C4-2B (cell line): ENCODE measurements at regions not wholly inside any gene's neighbourhood (a gene's known extent, or its start where the extent isn't known, plus 50 kb on each side); places are given as distances from the start of the nearest gene placed in this dataset.

ENCODE experiments used
- ZFX ChIP-seq: fragments of 450-650 bp; IDR thresholded peaks from 2 replicates; pipeline ENCODE4 v1.6.1; 2017
- TF ChIP-seq, protein P1 (sequence below): fragments of 450-650 bp; conservative IDR thresholded peaks from 2 replicates; pipeline ENCODE4 v1.5.1; 2017; ENCODE audit warnings: mild to moderate bottlenecking

DNA sequence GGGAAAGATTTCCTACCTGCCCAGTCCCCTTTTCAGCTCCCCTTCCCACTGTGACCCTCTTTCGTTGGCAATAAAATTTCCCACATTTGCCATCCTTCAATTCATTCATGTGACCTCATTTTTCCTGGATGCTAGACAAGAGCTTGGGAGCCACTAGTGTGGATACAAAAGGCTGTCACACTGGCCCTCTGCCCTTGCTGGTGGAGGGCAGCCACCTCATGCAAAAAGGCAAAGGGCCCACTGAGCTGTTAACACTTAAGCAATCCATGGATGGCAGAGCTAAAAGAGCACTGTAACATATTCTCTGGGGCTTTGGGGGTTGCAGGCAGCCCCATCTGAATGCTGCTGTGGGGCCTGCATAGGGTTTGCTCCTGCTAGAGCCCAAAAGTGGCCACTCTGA lies 315.1 kb downstream of the NEBL start:
- TF ChIP-seq, protein P1, sequence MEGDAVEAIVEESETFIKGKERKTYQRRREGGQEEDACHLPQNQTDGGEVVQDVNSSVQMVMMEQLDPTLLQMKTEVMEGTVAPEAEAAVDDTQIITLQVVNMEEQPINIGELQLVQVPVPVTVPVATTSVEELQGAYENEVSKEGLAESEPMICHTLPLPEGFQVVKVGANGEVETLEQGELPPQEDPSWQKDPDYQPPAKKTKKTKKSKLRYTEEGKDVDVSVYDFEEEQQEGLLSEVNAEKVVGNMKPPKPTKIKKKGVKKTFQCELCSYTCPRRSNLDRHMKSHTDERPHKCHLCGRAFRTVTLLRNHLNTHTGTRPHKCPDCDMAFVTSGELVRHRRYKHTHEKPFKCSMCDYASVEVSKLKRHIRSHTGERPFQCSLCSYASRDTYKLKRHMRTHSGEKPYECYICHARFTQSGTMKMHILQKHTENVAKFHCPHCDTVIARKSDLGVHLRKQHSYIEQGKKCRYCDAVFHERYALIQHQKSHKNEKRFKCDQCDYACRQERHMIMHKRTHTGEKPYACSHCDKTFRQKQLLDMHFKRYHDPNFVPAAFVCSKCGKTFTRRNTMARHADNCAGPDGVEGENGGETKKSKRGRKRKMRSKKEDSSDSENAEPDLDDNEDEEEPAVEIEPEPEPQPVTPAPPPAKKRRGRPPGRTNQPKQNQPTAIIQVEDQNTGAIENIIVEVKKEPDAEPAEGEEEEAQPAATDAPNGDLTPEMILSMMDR = no peak
- no peak for TF ChIP-seq ZFX
